ENCODE measurements at regions not wholly inside any gene's neighbourhood (a gene's known extent, or its start where the extent isn't known, plus 50 kb on each side); places are given as distances from the start of the nearest gene placed in this dataset.

DNA sequence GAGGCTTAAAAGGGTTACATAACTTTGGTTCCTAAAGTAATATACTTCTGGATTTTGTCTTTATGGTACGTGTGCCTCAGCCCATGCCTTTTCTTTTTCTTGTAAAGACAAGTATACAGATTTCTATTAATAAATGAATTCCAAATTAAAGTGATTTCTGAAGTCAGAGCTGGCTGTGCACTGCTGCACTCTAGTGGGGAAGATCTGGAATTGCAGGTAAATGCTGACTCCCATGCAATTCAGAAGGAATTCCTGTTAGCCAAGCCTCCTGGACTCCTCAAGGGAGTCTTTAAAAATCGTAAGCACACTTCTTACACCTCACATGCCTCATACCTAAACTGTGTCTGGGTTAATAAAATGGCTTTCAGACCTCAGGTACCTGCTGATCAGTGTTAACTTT is 118.4 kb upstream of the SLC7A1 start:
- DNase-seq (ENCODE audit: low spot score), result no peak

DNA sequence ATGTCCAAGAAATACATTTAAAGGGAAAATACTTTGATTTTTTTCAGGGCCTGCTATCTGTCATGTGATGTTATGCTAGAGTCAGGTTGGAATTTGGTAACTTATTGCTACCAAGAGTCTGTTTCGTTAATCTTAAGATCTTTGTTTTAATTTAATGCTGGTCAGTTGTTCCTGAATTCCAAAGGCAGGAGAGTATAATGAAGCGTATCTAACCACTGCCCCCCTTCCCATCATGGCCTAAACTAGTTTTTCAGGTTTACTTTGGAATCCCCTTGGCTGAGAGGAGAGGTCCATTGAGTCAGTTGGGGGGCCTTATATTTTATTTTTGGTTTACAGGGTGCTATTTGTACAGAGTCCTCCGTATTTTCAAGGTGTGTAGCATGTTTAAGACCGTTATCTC is 116.3 kb upstream of the SLC7A1 start:
- DNase-seq (ENCODE audit: low spot score), result no peak

DNA sequence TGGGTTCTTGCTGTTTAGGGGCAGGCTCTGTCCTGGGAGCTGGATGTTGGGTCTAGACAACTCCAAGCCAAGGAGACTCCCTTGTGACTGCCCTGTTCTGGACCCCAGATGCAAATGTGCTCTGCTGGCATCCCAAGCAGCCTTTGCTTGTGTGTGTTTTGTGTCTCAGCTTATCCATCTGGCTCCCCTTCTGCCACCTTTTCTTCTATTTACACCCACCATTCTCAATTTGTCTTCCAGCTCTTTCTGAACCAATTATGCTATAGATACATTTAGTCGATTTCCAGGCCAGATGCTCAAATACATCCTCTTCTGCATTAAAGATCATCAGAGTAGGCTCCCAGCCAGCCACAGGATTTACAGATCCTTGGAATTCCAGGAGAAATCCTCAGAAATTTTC is 115.0 kb upstream of the SLC7A1 start:
- no peak for DNase-seq (ENCODE audit: low spot score)

DNA sequence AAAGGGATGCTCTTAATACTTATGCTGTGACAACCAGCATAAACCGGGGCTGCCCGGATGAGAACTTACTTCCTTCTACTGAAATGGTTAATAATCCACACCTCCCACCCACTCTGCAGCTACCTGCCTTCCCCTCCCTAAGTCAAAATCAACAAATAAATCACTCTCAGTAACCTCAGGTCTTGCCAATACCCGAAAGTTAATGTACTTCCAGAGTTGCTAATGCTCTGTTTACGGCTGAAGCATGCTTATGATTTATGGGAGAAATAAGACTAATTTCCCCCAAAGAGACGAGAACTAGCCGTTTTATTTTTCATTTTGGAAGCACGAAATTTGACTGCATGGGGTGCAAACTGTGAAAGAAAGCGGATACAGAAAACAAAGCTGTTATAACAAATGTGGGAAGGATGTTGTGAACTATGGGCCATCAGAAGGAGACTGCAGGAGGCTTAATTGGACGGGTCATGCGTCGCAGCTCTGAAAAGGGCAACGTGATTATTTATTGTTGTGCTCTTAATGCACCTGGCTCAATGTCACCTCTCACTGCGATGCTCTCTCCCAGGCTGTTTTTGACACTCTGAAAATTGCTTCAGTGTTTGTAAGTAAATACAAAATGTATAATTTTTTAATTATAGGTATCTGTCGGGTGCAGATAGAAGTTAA is 114.0 kb upstream of the SLC7A1 start:
- no peak for DNase-seq (ENCODE audit: low spot score)

DNA sequence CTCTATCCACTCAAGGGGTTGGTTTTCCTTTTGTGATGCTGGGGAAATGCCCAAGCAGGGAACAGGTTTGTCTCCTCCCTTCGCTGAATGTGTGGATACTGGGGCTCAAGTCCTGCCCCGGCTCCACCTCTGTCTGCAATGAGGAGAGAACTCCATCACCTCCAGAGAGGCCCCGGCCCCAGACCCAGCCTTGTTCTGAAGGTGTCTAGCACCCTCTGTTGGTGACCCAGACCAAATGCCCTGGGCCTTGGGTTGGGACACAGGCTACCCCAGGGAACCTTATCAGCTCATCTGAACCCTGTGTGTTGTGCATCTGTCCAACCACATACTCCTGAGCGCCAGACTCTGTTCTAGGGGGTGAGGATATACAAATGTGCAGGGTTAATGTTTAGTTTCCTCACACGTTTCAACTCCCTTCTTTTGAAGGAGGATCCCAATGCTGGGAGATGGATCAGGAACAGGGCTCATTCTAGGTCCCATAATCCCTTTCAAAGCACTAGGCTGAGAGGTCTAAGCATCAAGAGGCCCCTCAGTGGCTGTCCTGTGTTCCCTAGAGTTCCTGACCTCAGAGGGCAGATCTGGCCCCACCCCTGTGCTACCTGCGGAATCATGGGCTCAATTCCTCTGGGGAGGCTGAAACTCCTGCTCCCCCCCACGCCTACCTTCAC is 112.5 kb upstream of the SLC7A1 start:
- peak; percentile 71 for DNase-seq (ENCODE audit: low spot score)

DNA sequence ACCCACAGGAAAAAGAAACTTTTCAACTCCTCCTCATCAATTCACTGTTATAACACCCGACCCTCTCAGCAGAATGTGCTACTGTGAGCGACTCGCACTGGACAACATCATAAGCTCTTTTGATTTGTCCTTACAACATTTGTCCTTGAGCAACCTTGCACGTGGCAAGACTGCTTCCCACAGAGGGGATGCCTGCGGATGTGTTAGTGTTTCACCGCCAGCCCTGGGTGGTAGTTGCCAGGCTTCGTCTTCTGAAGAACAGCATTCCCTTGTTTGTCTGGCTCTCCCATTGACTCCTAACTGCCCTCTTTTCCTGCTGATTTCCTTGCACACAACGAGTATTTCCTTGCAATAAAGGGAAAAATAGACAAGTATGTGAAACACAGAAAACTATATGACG is 111.4 kb upstream of the SLC7A1 start:
- no peak for DNase-seq (ENCODE audit: low spot score)

DNA sequence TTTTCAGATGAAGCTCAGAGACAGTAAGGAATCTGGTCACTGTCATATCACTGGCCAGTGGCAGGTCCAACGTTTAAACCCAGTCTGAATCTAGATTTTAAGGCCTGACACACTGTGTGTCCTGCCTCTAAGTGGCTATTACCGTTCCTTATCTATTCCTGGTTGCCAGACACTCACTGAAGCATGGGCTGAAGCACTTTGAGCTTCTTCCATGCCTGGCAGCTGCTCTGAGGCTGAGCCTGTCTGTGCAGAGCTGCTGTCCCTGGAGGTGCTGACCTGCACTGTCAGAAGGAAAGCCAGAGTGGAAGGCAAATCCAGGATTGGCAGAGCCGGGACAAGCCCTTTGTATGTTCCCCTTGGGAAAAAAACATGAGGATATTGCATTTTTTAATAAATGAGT is 109.2 kb upstream of the SLC7A1 start:
- peak; percentile 98 for DNase-seq (ENCODE audit: low spot score)

DNA sequence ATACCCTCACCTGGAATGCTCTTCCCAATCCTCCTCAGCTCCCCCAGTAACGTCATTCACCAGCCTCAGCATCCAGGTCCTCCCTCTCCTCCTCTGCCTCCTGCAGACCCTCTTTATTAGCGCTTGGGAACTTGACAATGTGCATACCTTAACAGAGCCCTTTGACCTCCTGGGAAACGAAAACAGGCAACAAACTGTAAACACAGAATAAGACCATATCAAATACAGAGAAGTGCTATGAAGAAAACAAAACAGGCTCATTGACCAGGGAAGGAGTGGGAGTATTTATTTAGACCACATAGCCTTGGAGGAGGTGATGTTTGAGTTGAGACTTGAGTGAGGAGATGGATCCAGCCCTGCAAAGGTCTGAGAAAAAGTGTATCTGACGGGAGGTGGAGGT is 107.9 kb upstream of the SLC7A1 start:
- DNase-seq (ENCODE audit: low spot score), result no peak

DNA sequence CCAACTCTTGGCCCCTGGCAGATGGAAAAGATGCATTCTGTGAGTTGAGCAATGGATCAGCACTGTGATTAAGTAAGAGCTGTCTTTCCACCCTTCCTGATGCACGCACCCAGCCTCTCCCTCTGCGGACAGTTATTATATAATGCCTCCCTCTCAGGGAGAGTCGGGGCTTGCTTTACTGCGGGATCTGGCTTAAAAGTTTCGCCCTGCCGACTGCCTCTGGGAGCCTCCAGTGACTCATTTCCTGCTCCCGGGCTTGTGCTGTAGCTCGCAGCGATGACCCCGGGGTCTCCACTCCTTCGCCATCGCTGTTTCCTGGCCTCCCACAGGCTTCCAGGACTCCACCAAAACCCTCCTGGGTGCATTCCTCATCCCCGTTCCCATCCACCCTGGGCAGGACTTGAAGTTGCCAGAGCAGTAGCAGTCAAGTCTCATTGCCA is 107.4 kb upstream of the SLC7A1 start:
- no peak for DNase-seq (ENCODE audit: low spot score)

DNA sequence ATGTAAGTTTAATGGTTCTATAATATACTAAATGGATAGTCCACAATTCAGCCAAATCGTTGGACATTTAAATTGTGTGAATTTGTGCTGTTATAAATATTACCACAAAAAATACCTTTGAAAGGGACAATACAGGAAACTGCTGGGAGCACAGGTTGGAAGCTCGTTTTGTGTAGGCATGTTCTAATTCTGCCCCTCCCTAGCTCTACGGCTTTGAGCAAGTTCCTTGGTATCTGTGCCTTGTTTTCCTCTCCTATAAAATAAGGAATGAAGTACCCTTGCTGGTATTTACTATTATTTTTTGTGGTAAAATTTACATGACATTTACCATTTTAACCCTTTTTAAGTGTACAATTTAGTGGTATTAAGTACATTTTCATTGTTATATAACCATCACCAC is 102.6 kb upstream of the SLC7A1 start:
- no peak for DNase-seq (ENCODE audit: low spot score)

DNA sequence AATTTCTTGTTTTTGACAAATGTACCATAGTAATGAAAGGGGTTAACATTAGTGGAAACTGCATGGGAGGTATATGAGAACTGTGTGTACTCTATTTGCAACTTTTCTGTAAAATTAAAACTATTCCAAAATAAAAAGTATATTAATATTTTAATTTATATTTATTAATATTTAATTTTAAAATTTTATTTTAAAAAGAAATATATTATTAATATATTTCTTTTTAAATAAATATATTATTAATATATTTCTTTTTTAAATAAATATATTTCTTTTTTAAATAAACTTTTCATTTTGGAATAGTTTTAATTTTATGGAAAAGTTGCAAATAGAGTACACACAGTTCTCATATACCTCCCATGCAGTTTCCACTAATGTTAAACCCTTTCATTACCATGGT is 101.1 kb upstream of the SLC7A1 start:
- no peak for DNase-seq (ENCODE audit: low spot score)

DNA sequence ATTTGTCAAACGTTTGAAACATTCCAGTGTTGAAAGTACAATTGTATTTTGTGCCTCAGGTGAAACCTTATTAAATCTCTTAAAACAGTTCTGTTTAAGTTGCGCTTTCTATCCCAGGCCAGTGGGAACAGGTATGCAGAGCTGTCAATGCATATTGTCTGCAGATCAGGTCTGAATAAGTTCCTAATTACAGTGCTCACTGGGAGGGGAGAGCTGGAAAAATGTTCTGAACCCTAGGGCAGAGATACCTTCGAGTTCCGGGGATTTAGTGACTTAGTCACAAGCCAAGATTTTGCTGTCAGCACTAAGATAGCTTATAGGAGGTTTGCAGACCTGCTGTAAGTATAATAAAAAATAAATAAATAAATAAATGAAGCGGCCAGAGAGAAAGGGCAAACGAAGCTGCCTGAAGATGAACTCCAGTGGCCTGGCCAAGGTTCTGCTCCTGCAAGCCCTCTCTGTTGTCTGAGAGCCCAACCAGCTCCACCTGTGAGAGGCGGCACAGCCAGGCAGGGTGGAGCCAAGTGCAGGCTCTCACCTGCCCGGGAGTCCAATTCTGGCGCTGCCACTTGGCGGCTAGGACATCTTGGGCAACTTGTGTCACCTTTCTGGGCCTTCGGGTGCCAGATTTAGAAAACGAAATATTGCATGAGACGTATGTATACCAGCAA is 97.9 kb upstream of the SLC7A1 start:
- no peak for DNase-seq (ENCODE audit: low spot score)

DNA sequence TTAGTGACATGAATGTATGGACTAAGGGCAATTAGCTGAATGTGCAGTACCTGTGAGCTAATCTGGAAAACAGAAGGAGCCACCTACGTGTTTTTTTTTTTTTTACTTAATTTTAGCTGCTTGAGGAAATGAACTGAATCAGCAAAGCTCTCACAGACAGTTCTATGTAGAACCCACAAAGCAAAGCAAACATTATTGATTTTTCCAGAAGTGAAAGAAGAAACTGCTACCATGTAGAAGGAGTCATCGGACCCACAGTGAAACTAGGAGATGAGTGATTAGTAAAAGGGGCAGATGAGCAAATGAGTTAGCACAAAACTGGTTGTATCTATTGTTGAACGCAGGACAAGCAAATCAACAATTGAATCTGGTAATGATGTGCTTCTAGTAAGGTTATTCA is 94.1 kb upstream of the SLC7A1 start:
- DNase-seq (ENCODE audit: low spot score), result no peak

DNA sequence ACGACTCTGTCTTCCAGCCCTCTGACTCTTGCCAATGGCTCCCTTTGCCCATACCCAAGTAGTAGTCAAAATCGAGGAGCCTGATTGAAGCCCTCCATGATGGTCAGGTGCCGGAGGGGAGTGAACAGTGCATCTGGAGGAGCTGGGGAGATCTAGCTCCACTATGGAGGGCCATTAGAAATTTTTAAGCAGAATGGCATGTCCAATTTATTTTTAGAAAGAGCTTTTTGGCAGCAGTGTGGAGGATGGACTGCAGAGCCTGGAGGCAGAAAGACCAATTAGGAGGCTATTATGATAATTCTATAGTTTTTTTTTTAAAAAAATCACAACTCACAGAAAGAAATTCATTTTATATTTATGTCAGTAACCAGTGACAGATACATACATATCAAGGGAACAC is 92.7 kb upstream of the SLC7A1 start:
- DNase-seq (ENCODE audit: low spot score), result no peak

DNA sequence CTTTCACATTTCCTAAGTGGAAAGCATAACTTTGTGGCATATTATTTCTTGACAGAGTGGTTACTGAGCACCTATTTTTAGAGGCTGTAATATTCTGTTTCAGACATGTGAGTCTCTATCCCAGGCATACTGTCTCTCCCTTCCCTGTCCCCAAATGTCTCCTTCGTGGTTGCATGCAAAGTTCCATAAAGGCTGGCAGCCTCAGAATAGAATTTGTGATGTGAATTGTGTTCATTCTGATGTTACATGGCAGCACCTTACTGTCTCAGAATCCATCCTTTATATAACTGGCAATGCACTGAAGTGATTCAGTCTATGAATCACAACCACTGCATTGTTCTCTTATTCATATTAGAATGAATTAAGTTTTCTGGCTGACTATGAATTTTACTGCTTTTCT is 89.0 kb upstream of the SLC7A1 start:
- no peak for DNase-seq (ENCODE audit: low spot score)

DNA sequence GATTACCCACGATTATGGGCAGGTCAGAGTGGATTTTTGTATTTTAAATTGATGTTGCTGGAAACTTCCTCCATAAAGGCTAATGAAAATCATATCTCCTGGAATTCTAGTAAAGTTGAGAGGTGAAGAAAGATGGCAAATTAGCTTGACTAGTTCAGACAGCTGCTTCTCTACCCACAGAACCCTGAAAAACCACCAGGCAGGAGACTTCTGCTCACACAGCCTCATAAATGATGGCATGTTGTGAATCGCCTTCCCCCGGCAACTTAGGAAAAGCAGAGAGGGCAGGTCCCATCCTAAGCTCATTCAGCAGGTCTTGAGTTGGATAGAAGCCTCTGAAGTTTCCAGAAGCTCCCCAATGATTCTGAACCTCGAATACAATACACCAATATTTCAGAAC is 87.6 kb upstream of the SLC7A1 start:
- DNase-seq (ENCODE audit: low spot score), result no peak

DNA sequence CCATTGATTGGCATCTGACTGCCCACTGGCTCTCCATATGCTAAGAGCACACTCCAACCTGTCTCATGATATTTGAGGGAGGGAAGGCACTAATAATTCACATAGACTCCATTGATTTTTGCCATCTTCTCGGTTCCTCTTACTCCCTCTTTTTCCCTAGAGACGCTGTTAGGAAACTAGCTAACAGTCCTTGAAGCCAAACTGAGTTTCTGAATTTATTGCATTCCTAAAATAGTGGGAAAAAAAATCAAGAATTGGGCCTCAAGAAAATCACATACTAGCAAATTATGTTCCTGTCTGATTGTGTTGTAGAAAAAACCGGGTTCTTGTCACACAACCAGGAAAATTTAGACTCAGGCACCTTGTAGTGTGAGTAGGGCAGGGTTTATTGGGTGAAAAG is 86.4 kb upstream of the SLC7A1 start:
- DNase-seq (ENCODE audit: low spot score), result no peak

DNA sequence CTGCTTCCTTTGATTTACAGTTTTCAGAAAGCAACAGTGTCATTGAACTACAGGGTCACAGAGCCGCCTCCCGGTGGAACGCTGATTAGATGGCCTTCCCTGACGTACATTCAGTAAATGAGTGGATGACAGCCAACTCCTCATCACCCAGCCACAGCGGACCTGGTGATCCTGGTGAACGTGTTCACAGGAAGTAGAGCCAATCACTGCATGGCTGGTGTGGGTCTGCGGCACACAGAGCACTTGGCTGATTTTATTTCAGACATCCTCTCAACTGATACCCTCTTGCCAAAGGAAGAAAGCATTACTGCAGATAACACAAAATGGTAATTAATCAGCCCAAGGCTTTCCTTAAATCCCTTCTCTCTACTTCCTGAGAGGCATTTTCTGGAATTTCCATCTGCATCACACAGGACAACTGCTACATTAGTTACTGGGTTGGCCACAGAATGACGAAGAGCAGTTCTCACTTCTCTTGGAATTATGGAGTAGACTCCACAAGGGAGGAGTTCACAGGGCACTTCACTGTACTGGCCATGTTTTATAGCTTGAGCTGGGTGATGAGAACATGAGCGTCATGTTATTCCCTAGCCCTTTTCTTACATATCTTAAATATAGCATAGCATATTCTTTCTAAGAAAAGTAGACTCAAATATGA is 84.0 kb upstream of the SLC7A1 start:
- DNase-seq (ENCODE audit: low spot score), result peak; percentile 22

DNA sequence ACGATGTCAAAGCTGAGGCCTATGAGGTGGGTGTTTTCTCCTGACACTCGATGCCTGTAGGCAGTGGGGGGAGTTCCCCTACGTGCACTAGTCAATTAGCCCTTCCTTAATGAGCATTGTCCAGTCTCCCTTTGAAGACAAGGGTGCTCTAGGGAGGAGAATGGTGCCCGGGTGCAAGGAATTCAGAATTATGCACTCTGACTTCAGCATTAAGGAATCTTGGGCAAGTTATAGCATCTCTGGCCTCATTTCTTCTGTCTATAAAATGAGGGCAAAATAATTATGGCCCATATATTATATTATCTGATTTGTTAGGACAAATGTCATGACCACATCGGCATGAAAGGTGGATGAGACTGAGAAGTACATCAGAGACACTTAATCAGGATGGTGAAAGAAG is 82.1 kb upstream of the SLC7A1 start:
- no peak for DNase-seq (ENCODE audit: low spot score)

DNA sequence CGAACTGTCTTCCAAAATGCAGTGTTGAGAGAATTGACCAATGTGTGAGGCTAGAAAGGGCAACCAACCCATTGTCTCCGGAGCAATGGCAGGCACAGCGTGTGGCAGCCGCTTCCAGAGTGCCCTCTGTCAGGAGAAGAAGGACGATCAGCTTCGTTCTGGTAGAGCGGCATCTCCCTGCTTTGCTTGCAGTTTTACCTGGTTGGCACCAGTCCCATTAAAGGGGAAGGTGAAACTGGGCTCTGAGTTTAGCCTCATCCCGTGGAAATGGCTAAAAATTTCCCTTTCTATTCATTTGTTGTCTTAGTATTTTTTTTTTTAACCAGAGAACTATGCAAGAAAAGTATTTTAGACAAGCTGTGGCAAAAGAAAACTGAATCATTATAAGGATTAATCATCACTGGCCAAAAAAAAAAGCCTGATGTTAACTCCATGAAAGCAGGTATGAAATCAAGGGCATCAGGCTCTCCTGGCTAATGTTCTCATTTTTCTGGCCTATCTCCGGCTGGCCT is 81.5 kb upstream of the SLC7A1 start:
- no peak for DNase-seq (ENCODE audit: low spot score)

DNA sequence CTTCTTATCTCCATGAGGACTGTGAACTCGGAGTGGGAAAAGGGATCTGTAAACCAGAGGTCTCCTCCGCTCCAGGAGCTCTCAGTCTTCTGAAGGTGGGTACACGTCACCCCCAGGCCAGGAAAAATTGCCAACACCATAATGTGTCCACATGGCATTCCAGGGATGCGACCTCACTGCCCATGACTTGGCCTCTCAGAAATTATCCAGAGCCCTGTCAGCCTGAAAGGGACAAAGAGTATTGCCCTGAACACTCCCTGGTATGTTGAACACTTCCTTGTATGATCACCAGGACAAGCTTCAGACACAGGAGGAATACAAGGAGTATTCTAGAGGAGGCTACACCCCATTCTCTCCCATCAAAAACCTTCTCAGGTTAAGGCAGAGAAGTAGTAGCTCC is 81.0 kb upstream of the SLC7A1 start:
- DNase-seq (ENCODE audit: low spot score), result no peak

DNA sequence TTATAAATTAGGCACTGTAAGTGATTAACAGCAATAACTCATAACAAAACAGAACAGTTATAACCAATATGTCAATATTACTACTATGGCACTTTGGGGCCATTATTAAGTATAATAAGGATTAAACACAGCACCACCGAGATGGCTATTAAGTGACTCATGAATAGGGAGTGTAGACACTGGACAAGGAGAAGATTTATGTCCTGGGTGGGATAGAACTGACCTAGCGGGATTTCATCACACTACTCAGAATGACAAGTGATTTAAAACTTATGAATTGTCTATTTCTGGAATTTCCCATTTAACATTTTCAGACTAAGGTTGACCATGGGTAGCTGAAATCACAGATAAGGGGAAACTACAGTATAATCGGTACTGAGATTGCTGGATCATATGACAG is 79.0 kb upstream of the SLC7A1 start:
- DNase-seq (ENCODE audit: low spot score), result no peak

Measured in SK-N-DZ (cell line).